ENCODE measurements at regions not wholly inside any gene's neighbourhood (a gene's known extent, or its start where the extent isn't known, plus 50 kb on each side); places are given as distances from the start of the nearest gene placed in this dataset.
A peak's percentile ranks its signal among the peaks of the same experiment; 100 is the strongest.

DNA sequence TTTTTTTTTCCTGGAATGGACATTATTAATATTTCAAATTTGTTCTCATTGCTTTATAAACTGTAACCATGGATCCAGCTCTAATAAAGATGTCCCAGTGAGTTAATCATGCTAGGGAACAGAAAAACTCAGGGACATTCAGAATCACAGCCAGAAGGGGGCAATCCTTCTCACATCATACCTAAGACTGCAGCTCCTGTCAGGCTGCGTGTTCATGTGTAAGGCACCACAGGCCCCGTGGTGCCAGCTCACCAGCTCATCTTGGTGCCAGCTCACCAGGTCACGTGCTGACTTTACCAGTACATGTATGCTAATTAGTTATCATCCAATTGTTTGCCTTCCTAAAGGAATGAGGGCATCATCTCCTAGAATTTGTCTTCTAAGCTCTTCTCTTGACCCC lies 84.7 kb upstream of the NEDD4L start:
- no peaks in the 10 kb centered on the region for H3K9me1 ChIP-seq (ENCODE audit: control insufficient read depth, extremely low read depth, insufficient read depth, low read length)
- dilution Hi-C loops (cut with MboI; ENCODE audit: extremely low pct_ligation_motif_present, low sequenced_read_pairs): no loop called here
- no peak overlapping the region for H3K9ac ChIP-seq (ENCODE audit: control insufficient read depth, extremely low read depth, insufficient read depth, low read length)
- no peaks in the 10 kb centered on the region for H4K20me1 ChIP-seq (ENCODE audit: control insufficient read depth, extremely low read depth, insufficient read depth, low read length)
- no peaks in the 10 kb centered on the region for H3K4me1 ChIP-seq (ENCODE audit: control insufficient read depth, extremely low read depth, insufficient read depth, low read length)
- no peak overlapping the region for H3K4me3 ChIP-seq (ENCODE audit: control insufficient read depth in 2 of 3, extremely low read depth in 1 of 3, insufficient read depth in 2 of 3, low read depth in 1 of 3, low read length in 3 of 3)
- TF ChIP-seq CTCF (optimal IDR thresholded peaks at IDR 0.05 in 1 of 3, IDR thresholded peaks at IDR 0.05 in 1 of 3, conservative IDR thresholded peaks at IDR 0.05 in 1 of 3; ENCODE audit: extremely low read depth in 1 of 3, insufficient read depth in 2 of 3, low read length in 3 of 3) (peak; percentile 46 to 74 (median 47)), EZH2 (IDR thresholded peaks at IDR 0.05; ENCODE audit: low read length) (no peak)
- no peak overlapping the region for H3K27ac ChIP-seq (ENCODE audit: control insufficient read depth, insufficient read depth, low read length)
- FAIRE-seq: no peak
- H3K4me2 ChIP-seq (ENCODE audit: control insufficient read depth, extremely low read depth, insufficient read depth, low read depth, low read length): no peak overlapping the region
- H3K36me3 ChIP-seq (ENCODE audit: control insufficient read depth in 2 of 2, extremely low read depth in 1 of 2, insufficient read depth in 2 of 2, low read length in 2 of 2): no peaks in the 10 kb centered on the region
- no peak overlapping the region for H2AFZ ChIP-seq (ENCODE audit: control insufficient read depth, low read length)
- no peaks in the 10 kb centered on the region for H3K79me2 ChIP-seq (ENCODE audit: control insufficient read depth, insufficient read depth, low read length)
- no peaks in the 10 kb centered on the region for H3K27me3 ChIP-seq (ENCODE audit: control insufficient read depth, extremely low read depth, insufficient read depth, low read length)
- DNase-seq (ENCODE audit: low read depth, low spot score): no peak
- no peaks in the 10 kb centered on the region for H3K9me3 ChIP-seq (ENCODE audit: control insufficient read depth, low read depth, low read length)

DNA sequence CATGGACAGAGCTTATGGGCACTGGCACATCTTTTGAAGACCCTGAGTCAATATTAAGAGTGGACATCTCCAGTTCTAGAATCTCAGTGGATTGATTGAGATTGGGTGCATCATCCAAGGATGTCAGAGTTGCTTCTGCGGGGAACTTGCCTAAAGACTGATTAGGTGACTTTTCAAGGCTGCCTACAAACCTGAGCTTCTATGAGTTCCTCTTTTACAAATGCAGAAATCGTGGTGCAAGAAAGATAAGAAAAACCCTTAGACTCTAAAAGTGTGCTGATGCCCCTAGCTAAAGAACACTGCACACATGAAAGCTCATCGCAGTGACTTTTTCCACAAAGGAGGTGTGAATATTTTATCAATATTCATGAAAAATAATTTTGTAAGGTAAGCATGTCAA lies 86.8 kb upstream of the NEDD4L start:
- no peaks in the 10 kb centered on the region for H3K9me1 ChIP-seq (ENCODE audit: control insufficient read depth, extremely low read depth, insufficient read depth, low read length)
- H3K9me3 ChIP-seq (ENCODE audit: control insufficient read depth, low read depth, low read length): no peaks in the 10 kb centered on the region
- H3K36me3 ChIP-seq (ENCODE audit: control insufficient read depth in 2 of 2, extremely low read depth in 1 of 2, insufficient read depth in 2 of 2, low read length in 2 of 2): no peaks in the 10 kb centered on the region
- no peak for FAIRE-seq
- H3K27me3 ChIP-seq (ENCODE audit: control insufficient read depth, extremely low read depth, insufficient read depth, low read length): no peaks in the 10 kb centered on the region
- H3K4me1 ChIP-seq (ENCODE audit: control insufficient read depth, extremely low read depth, insufficient read depth, low read length): peaks cover 5% of the 10 kb centered on the region
- H3K79me2 ChIP-seq (ENCODE audit: control insufficient read depth, insufficient read depth, low read length): no peaks in the 10 kb centered on the region
- no peak overlapping the region for H3K9ac ChIP-seq (ENCODE audit: control insufficient read depth, extremely low read depth, insufficient read depth, low read length)
- no peak overlapping the region for H3K4me2 ChIP-seq (ENCODE audit: control insufficient read depth, extremely low read depth, insufficient read depth, low read depth, low read length)
- no peaks in the 10 kb centered on the region for H4K20me1 ChIP-seq (ENCODE audit: control insufficient read depth, extremely low read depth, insufficient read depth, low read length)
- dilution Hi-C loops (cut with MboI; ENCODE audit: extremely low pct_ligation_motif_present, low sequenced_read_pairs): no loop called here
- H3K27ac ChIP-seq (ENCODE audit: control insufficient read depth, insufficient read depth, low read length): no peak overlapping the region
- no peak for TF ChIP-seq CTCF (optimal IDR thresholded peaks at IDR 0.05 in 1 of 3, IDR thresholded peaks at IDR 0.05 in 1 of 3, conservative IDR thresholded peaks at IDR 0.05 in 1 of 3; ENCODE audit: extremely low read depth in 1 of 3, insufficient read depth in 2 of 3, low read length in 3 of 3)
- no peak for TF ChIP-seq EZH2 (IDR thresholded peaks at IDR 0.05; ENCODE audit: low read length)
- DNase-seq (ENCODE audit: low read depth, low spot score): no peak
- H3K4me3 ChIP-seq (ENCODE audit: control insufficient read depth in 2 of 3, extremely low read depth in 1 of 3, insufficient read depth in 2 of 3, low read depth in 1 of 3, low read length in 3 of 3): no peak overlapping the region
- no peak overlapping the region for H2AFZ ChIP-seq (ENCODE audit: control insufficient read depth, low read length)

Measured in keratinocyte (primary cell).